Endothelial cell of umbilical vein (primary cell): ENCODE measurements at regions not wholly inside any gene's neighbourhood (a gene's known extent, or its start where the extent isn't known, plus 50 kb on each side); places are given as distances from the start of the nearest gene placed in this dataset.

Experiments used
- CTCF ChIP-seq, 2 donors: IDR thresholded peaks; 1 replicate in 1 of 2; 2 replicates in 1 of 2; pipeline ENCODE4 v1.5.1; 2011; ENCODE audit warnings: low read length in 2 of 2, mild to moderate bottlenecking in 2 of 2, moderate library complexity in 2 of 2, control low read depth in 1 of 2, inconsistent platforms in 1 of 2, low read depth in 1 of 2; ENCODE audit not compliant: insufficient read depth in 1 of 2; ENCODE audit errors: extremely low read depth in 1 of 2
- FOS ChIP-seq: IDR thresholded peaks from 2 replicates; pipeline ENCODE4 v1.6.1; 2011; ENCODE audit warnings: mild to moderate bottlenecking, low read length, moderate library complexity, borderline replicate concordance; ENCODE audit not compliant: insufficient read depth
- JUN ChIP-seq: IDR thresholded peaks from 2 replicates; pipeline ENCODE4 v1.6.1; 2011; ENCODE audit warnings: borderline replicate concordance, low read depth; ENCODE audit not compliant: insufficient read length, insufficient read depth
- POLR2A ChIP-seq: IDR thresholded peaks from 2 replicates; pipeline ENCODE4 v1.6.1; 2012; ENCODE audit warnings: low read depth, mild to moderate bottlenecking, control low read depth, low read length

GRCh38 chr5:93665648-93666047 lies 75.8 kb downstream of the POU5F2 start:
- TF ChIP-seq CTCF (IDR thresholded peaks at IDR 0.05; ENCODE audit: extremely low read depth in 1 of 2, insufficient read depth in 1 of 2, low read depth in 1 of 2, low read length in 2 of 2): no peak
- no peak for TF ChIP-seq FOS
- TF ChIP-seq JUN: no peak
- no peak for TF ChIP-seq POLR2A
